Smooth muscle cell (in vitro differentiated cells): ENCODE measurements at regions not wholly inside any gene's neighbourhood (a gene's known extent, or its start where the extent isn't known, plus 50 kb on each side); places are given as distances from the start of the nearest gene placed in this dataset.
"Not testable (repeated sequence)": the region's sequence is repeated elsewhere in the genome, so short reads cannot be mapped to it uniquely, and the experiment has no call there.

Experiments used
- DNase-seq: peaks from one replicate; lab custom pipeline; 2025; ENCODE audit not compliant: unreplicated experiment; lab: John Stamatoyannopoulos, UW
- H2AFZ ChIP-seq: fragments of 200-600 bp; sonication (generic); 2 replicates; pipeline ENCODE4 v1.6.0; 2016; ENCODE audit warnings: antibody characterized with exemption, low read depth, mild to moderate bottlenecking
- H3F3A ChIP-seq: fragments of 200-600 bp; sonication (generic); 2 replicates; pipeline ENCODE4 v1.6.0; 2017; ENCODE audit warnings: antibody characterized with exemption, low read depth
- H3K27ac ChIP-seq: fragments of 200-600 bp; sonication (generic); 2 replicates; pipeline ENCODE4 v1.5.1; 2016; ENCODE audit warnings: low read depth, mild to moderate bottlenecking
- H3K27me3 ChIP-seq: fragments of 200-600 bp; sonication (generic); 2 replicates; pipeline ENCODE4 v1.6.1; 2016; ENCODE audit warnings: low read depth, mild to moderate bottlenecking
- H3K36me3 ChIP-seq: fragments of 200-600 bp; sonication (generic); 2 replicates; pipeline ENCODE4 v1.5.1; 2016; ENCODE audit warnings: low read depth
- H3K4me1 ChIP-seq: fragments of 200-600 bp; sonication (generic); 2 replicates; pipeline ENCODE4 v1.5.1; 2016; ENCODE audit warnings: low read depth
- H3K4me2 ChIP-seq: fragments of 200-600 bp; sonication (generic); 2 replicates; pipeline ENCODE4 v1.6.0; 2016; ENCODE audit warnings: mild to moderate bottlenecking
- H3K4me3 ChIP-seq: fragments of 200-600 bp; sonication (generic); 2 replicates; pipeline ENCODE4 v1.5.1; 2016; ENCODE audit warnings: mild to moderate bottlenecking
- H3K79me2 ChIP-seq: fragments of 200-600 bp; sonication (generic); 2 replicates; pipeline ENCODE4 v1.6.0; 2016; ENCODE audit warnings: low read depth, mild to moderate bottlenecking
- H3K9ac ChIP-seq: fragments of 200-600 bp; sonication (generic); 2 replicates; pipeline ENCODE4 v1.6.0; 2016; ENCODE audit warnings: low read depth
- H3K9me3 ChIP-seq: fragments of 200-600 bp; sonication (generic); replicated peaks from 2 replicates; pipeline ENCODE4 v1.5.1; 2016; ENCODE audit warnings: low read depth
- H4K20me1 ChIP-seq: fragments of 200-600 bp; sonication (generic); 2 replicates; pipeline ENCODE4 v1.6.0; 2016; ENCODE audit warnings: low read depth
- WGBS: methylation state at CpG from one replicate; pipeline ENCODE4 v1.1.7; 2016; ENCODE audit warnings: low lambda C conversion rate; 5-methylcytosine and 5-hydroxymethylcytosine counted together
- TF ChIP-seq, protein P1 (sequence below): fragments of 200-600 bp; sonication (generic); IDR thresholded peaks from 2 replicates; pipeline ENCODE4 v1.5.1; 2017; ENCODE audit warnings: borderline replicate concordance, mild to moderate bottlenecking, antibody characterized with exemption; ENCODE audit not compliant: insufficient read depth, poor library complexity, severe bottlenecking

DNA sequence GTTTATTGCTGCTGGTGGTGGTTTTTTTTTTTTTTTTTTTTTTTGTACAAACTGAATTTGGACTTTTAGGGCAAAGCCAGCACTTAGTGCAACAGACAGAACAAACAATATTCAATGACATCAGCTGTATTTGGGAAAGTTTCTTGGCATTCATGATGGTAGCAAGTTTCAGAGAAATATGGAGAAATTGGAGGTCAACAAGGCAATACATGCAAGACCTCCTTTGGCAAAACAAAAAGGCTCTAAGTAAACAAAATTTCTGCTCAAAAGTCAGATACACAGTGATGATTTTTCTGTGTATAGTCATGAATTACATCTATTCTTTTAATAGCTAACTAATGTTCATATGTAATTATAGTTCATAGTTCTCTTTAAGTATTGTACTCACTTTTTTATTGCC lies 612.5 kb upstream of the LUZP2 start:
- Histone ChIP-seq H3K79me2 (no peaks in the 10 kb centered on the region), H3K4me1 (no peaks in the 10 kb centered on the region), H3K27me3 (no peaks in the 10 kb centered on the region), H4K20me1 (no peaks in the 10 kb centered on the region), H3K9ac (no peak overlapping the region), H3K4me3 (no peak overlapping the region), H3K4me2 (no peak overlapping the region), H3K36me3 (no peaks in the 10 kb centered on the region), H2AFZ (no peak overlapping the region), H3K9me3 (no peaks in the 10 kb centered on the region), H3F3A (no peaks in the 10 kb centered on the region), H3K27ac (no peak overlapping the region)
- DNase-seq: no peak
- TF ChIP-seq, protein P1, sequence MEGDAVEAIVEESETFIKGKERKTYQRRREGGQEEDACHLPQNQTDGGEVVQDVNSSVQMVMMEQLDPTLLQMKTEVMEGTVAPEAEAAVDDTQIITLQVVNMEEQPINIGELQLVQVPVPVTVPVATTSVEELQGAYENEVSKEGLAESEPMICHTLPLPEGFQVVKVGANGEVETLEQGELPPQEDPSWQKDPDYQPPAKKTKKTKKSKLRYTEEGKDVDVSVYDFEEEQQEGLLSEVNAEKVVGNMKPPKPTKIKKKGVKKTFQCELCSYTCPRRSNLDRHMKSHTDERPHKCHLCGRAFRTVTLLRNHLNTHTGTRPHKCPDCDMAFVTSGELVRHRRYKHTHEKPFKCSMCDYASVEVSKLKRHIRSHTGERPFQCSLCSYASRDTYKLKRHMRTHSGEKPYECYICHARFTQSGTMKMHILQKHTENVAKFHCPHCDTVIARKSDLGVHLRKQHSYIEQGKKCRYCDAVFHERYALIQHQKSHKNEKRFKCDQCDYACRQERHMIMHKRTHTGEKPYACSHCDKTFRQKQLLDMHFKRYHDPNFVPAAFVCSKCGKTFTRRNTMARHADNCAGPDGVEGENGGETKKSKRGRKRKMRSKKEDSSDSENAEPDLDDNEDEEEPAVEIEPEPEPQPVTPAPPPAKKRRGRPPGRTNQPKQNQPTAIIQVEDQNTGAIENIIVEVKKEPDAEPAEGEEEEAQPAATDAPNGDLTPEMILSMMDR: no peak

GRCh38 chr11:23885801-23886200 lies 611.1 kb upstream of the LUZP2 start:
- Histone ChIP-seq H3K9me3 (no peaks in the 10 kb centered on the region), H3K4me2 (no peak overlapping the region), H2AFZ (no peak overlapping the region), H3K4me3 (no peak overlapping the region), H3F3A (no peaks in the 10 kb centered on the region), H3K36me3 (no peaks in the 10 kb centered on the region), H3K9ac (no peak overlapping the region), H3K79me2 (no peaks in the 10 kb centered on the region), H3K4me1 (no peaks in the 10 kb centered on the region), H3K27ac (no peak overlapping the region), H4K20me1 (no peaks in the 10 kb centered on the region), H3K27me3 (no peaks in the 10 kb centered on the region)
- 96% methylated on average over 2 of the region's 2 CpGs for WGBS
- TF ChIP-seq, protein P1: no peak
- DNase-seq: no peak

- 79% methylated on average over 4 of the region's 4 CpGs for WGBS
- H3K27me3 ChIP-seq, DNase-seq, H3K79me2 ChIP-seq, H3K9ac ChIP-seq, H3F3A ChIP-seq, H3K36me3 ChIP-seq, H2AFZ ChIP-seq, H3K4me1 ChIP-seq, H3K4me2 ChIP-seq, H4K20me1 ChIP-seq, H3K27ac ChIP-seq, H3K9me3 ChIP-seq, H3K4me3 ChIP-seq: not testable (repeated sequence)
Measured at GRCh38 chr11:23887122-23887521, 609.7 kb upstream of the LUZP2 start.

- Histone ChIP-seq H4K20me1 (no peaks in the 10 kb centered on the region), H3K27me3 (no peaks in the 10 kb centered on the region), H2AFZ (peak overlapping the region; percentile 43), H3F3A (peaks cover 8% of the 10 kb centered on the region), H3K4me1 (peaks cover 10% of the 10 kb centered on the region), H3K9me3 (no peaks in the 10 kb centered on the region), H3K79me2 (no peaks in the 10 kb centered on the region), H3K4me3 (no peak overlapping the region), H3K4me2 (no peak overlapping the region), H3K36me3 (no peaks in the 10 kb centered on the region), H3K9ac (no peak overlapping the region), H3K27ac (no peak overlapping the region)
- no peak for DNase-seq
- WGBS: 92% methylated on average over 2 of the region's 2 CpGs
- TF ChIP-seq, protein P1: no peak
Measured at GRCh38 chr11:23893126-23893525, 603.7 kb upstream of the LUZP2 start.
